ENCODE measurements at regions not wholly inside any gene's neighbourhood (a gene's known extent, or its start where the extent isn't known, plus 50 kb on each side); places are given as distances from the start of the nearest gene placed in this dataset.

DNA sequence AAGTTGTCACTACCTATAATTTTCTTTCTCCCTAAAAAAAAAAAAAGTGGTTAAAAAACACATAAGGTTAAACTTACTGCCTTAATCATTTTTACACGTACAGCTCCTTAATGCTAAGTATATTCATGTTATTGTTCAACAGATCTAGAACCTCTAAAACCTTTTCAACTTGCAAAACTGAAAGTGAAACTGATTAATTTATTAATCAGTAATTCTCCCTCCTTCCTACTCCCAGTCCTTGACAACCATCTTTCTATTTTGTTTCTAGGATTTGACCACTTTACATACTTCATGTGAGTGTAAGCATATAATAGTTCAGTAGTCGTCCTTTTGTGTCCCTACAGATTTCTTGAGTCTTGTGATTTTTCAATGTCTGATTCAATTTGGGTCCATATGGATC, 251.4 kb upstream of the KIF2B start:
- H3K27ac ChIP-seq = no peak overlapping the region
- H3K4me3 ChIP-seq = no peak overlapping the region
- FAIRE-seq (no peak), DNase-seq (no peak), ATAC-seq (peak in 1 of 4 donors; percentile 27)
- TF ChIP-seq, protein P1, sequence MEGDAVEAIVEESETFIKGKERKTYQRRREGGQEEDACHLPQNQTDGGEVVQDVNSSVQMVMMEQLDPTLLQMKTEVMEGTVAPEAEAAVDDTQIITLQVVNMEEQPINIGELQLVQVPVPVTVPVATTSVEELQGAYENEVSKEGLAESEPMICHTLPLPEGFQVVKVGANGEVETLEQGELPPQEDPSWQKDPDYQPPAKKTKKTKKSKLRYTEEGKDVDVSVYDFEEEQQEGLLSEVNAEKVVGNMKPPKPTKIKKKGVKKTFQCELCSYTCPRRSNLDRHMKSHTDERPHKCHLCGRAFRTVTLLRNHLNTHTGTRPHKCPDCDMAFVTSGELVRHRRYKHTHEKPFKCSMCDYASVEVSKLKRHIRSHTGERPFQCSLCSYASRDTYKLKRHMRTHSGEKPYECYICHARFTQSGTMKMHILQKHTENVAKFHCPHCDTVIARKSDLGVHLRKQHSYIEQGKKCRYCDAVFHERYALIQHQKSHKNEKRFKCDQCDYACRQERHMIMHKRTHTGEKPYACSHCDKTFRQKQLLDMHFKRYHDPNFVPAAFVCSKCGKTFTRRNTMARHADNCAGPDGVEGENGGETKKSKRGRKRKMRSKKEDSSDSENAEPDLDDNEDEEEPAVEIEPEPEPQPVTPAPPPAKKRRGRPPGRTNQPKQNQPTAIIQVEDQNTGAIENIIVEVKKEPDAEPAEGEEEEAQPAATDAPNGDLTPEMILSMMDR (IDR thresholded peaks at IDR 0.05) = no peak
- no peaks in the 10 kb centered on the region for H3K4me1 ChIP-seq
- 35 to 50% methylated on average over 2 of the region's 2 CpGs for WGBS, 2 donors
- no peaks in the 10 kb centered on the region for H3K36me3 ChIP-seq
- intact Hi-C loops (cut with DNase I) = no loop called here
- no peaks in the 10 kb centered on the region for H3K9me3 ChIP-seq
- H3K27me3 ChIP-seq = peaks cover 0 to 5% (median 0%) of the 10 kb centered on the region in 4 donors

DNA sequence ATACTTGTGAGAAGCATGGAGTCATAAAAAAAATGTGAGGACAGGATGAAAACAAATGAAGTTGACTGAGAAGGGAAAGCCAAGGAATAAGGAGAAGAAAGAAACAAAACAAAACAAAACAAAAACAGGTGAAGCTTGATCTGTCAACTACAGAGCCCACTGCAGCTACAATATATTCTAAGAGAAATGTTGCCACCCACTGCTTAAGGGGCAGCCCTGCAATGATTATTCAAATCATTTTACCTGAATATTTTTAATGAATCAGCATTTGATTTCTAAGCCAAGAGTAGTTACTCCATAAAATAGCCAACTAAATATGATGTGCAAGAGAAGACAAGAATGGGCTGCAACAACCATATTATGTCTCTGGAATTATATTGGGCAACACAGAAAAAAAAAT, 252.0 kb upstream of the KIF2B start:
- no peak overlapping the region for H3K4me3 ChIP-seq
- DNase-seq (no peak), FAIRE-seq (no peak), ATAC-seq (no peak)
- peaks cover 0 to 5% (median 0%) of the 10 kb centered on the region in 4 donors for H3K27me3 ChIP-seq
- intact Hi-C loops (cut with DNase I) = no loop called here
- H3K27ac ChIP-seq = no peak overlapping the region
- H3K9me3 ChIP-seq = no peaks in the 10 kb centered on the region
- TF ChIP-seq, protein P1 (IDR thresholded peaks at IDR 0.05) = no peak
- H3K4me1 ChIP-seq = no peaks in the 10 kb centered on the region
- no peaks in the 10 kb centered on the region for H3K36me3 ChIP-seq

DNA sequence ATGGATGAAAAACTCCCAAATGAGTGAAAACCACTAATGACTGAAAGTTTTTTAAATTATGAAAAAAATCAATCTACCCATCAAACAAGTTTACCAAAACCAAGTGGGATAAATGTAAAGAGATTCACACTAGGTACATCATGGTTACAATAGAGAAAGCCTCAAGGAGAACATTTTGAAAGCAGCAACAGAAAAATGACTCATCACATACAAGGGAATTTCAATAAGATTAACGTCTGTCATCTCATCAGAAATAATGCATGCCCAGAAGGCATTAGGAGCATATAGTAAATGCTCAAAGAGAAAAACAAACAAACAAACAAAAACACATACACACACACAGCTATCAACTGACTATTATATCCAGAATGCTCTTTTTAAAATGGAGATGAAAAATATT, 261.8 kb upstream of the KIF2B start:
- Histone ChIP-seq H3K27me3 (no peaks in the 10 kb centered on the region), H3K4me3 (no peak overlapping the region), H3K36me3 (no peaks in the 10 kb centered on the region), H3K4me1 (no peaks in the 10 kb centered on the region), H3K27ac (no peak overlapping the region), H3K9me3 (no peaks in the 10 kb centered on the region)
- intact Hi-C loops (cut with DNase I) = no loop called here
- DNase-seq (no peak), FAIRE-seq (no peak), ATAC-seq (no peak)
- WGBS, 2 donors = 20 to 64% methylated on average over 1 of the region's 1 CpG
- TF ChIP-seq, protein P1 (IDR thresholded peaks at IDR 0.05) = no peak

- no peaks in the 10 kb centered on the region for H3K9me3 ChIP-seq
- no peak for FAIRE-seq
- no peak for DNase-seq
- TF ChIP-seq, protein P1 (IDR thresholded peaks at IDR 0.05) = no peak
- 83 to 90% methylated on average over 4 of the region's 4 CpGs for WGBS, 2 donors
- no peaks in the 10 kb centered on the region for H3K4me1 ChIP-seq
- no peaks in the 10 kb centered on the region for H3K36me3 ChIP-seq
- H3K27ac ChIP-seq = no peak overlapping the region
- ATAC-seq = no peak
- H3K4me3 ChIP-seq = no peak overlapping the region
- no peaks in the 10 kb centered on the region for H3K27me3 ChIP-seq
- intact Hi-C loops (cut with DNase I) = no loop called here
These were observed 274.5 kb upstream of the KIF2B start for GRCh38 chr17:53548252-53548651.

DNA sequence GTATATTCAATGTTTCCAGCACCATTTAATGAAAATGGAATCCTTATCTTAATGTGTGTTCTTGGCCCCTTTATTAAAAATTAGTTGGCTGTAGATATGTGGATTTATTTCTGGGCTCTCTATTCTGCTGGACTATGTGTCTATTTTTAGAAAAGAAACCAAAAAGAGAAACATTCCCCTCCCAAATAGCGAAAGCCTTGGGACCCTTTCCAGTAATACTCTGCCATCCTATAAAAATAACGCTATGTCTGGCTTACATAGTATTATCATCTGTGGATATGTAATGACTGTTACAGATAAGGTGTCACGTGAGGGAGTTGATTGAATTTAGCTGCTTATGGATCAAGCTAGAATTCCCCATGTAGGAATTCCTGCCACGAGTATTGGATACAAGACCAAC, 279.3 kb upstream of the KIF2B start:
- no peak overlapping the region for H3K4me3 ChIP-seq
- FAIRE-seq (no peak), ATAC-seq (no peak), DNase-seq (no peak)
- no peaks in the 10 kb centered on the region for H3K27me3 ChIP-seq
- intact Hi-C loops (cut with DNase I) = no loop called here
- H3K4me1 ChIP-seq = no peaks in the 10 kb centered on the region
- TF ChIP-seq, protein P1 (IDR thresholded peaks at IDR 0.05) = no peak
- WGBS, 2 donors = 39 to 45% methylated on average over 4 of the region's 4 CpGs
- H3K9me3 ChIP-seq = no peaks in the 10 kb centered on the region
- H3K36me3 ChIP-seq = no peaks in the 10 kb centered on the region
- no peak overlapping the region for H3K27ac ChIP-seq
